Thyroid gland (tissue), 4 donors: ENCODE measurements at regions not wholly inside any gene's neighbourhood (a gene's known extent, or its start where the extent isn't known, plus 50 kb on each side); places are given as distances from the start of the nearest gene placed in this dataset.

Experiments
- DNase-seq, 2 donors: peaks; one replicate each; pipeline ENCODE4 v3.0.0-alpha.2; 2019
- H3K27ac ChIP-seq, 3 donors: fragments of 200-600 bp; sonication (generic); 1 replicate in 2 of 3; 2 replicates in 1 of 3; pipeline ENCODE4 v1.5.1; 2016 to 2019; ENCODE audit warnings: mild to moderate bottlenecking in 1 of 3, moderate library complexity in 1 of 3
- H3K27me3 ChIP-seq: fragments of 200-600 bp; sonication (generic); one replicate; pipeline ENCODE4 v1.5.1; 2019
- H3K36me3 ChIP-seq, 2 donors: fragments of 200-600 bp; sonication (generic); one replicate each; pipeline ENCODE4 v1.5.1; 2016 to 2019
- H3K4me1 ChIP-seq, 2 donors: fragments of 200-600 bp; sonication (generic); one replicate each; pipeline ENCODE4 v1.5.1; 2017 to 2019
- H3K4me3 ChIP-seq, 3 donors: fragments of 200-600 bp; sonication (generic); replicated peaks in 1 of 3; 1 replicate in 2 of 3; 2 replicates in 1 of 3; pipeline ENCODE4 v1.5.1; 2016; ENCODE audit warnings: mild to moderate bottlenecking in 1 of 3
- H3K9me3 ChIP-seq: fragments of 200-600 bp; sonication (generic); one replicate; pipeline ENCODE4 v1.5.1; 2017
- POLR2A ChIP-seq, 2 donors: fragments of 450-650 bp; IDR thresholded peaks; one replicate each; pipeline ENCODE4 v1.6.1; 2017; ENCODE audit warnings: antibody characterized with exemption in 2 of 2, mild to moderate bottlenecking in 2 of 2, moderate library complexity in 1 of 2
- WGBS, 2 donors: methylation state at CpG; one replicate each; pipeline ENCODE4 v1.1.5; 2017; 5-methylcytosine and 5-hydroxymethylcytosine counted together
- intact Hi-C: fragments of 100-400 bp; cut with DNase I; formaldehyde crosslinking; loops from one replicate; pipeline ENCODE4 v1.15.1; 2023
- TF ChIP-seq, protein P1 (sequence below), 6 experiments: fragments of 200-600 bp in 3 of 6; fragments of 450-650 bp in 3 of 6; sonication (generic) in 3 of 6; IDR thresholded peaks; one replicate each; pipeline ENCODE4 v1.5.1; 2016 to 2019; ENCODE audit warnings: antibody characterized with exemption in 6 of 6, mild to moderate bottlenecking in 2 of 6, inconsistent platforms in 1 of 6, moderate library complexity in 1 of 6

DNA sequence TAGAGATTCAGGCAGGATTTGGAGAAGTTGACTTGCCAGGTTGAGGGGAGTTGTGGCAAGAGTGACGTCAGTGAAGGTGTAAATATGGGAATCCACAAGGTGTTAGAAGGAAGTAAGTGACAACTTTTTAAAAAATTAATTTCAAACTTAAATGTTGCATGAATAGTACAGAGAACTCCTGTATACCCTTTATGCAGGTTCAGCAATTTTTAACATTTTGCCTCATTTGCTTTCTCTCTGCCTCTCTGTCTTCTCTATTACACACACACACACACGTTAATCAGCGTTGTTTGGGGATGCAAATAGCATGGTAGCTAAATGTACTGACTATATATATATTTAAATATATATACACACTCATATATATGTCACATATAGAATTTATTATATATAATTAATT, 273.7 kb downstream of the SMARCA1 start:
- Histone ChIP-seq H3K36me3 (no peaks in the 10 kb centered on the region), H3K27me3 (no peaks in the 10 kb centered on the region), H3K27ac (no peak overlapping the region), H3K4me1 (no peaks in the 10 kb centered on the region), H3K4me3 (no peak overlapping the region), H3K9me3 (no peaks in the 10 kb centered on the region)
- no peak for DNase-seq
- TF ChIP-seq POLR2A (IDR thresholded peaks at IDR 0.05) = no peak
- TF ChIP-seq, protein P1, sequence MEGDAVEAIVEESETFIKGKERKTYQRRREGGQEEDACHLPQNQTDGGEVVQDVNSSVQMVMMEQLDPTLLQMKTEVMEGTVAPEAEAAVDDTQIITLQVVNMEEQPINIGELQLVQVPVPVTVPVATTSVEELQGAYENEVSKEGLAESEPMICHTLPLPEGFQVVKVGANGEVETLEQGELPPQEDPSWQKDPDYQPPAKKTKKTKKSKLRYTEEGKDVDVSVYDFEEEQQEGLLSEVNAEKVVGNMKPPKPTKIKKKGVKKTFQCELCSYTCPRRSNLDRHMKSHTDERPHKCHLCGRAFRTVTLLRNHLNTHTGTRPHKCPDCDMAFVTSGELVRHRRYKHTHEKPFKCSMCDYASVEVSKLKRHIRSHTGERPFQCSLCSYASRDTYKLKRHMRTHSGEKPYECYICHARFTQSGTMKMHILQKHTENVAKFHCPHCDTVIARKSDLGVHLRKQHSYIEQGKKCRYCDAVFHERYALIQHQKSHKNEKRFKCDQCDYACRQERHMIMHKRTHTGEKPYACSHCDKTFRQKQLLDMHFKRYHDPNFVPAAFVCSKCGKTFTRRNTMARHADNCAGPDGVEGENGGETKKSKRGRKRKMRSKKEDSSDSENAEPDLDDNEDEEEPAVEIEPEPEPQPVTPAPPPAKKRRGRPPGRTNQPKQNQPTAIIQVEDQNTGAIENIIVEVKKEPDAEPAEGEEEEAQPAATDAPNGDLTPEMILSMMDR (IDR thresholded peaks at IDR 0.05) = no peak
- intact Hi-C loops = no loop called here
- WGBS, 2 donors = 66 to 81% methylated on average over 3 of the region's 3 CpGs

DNA sequence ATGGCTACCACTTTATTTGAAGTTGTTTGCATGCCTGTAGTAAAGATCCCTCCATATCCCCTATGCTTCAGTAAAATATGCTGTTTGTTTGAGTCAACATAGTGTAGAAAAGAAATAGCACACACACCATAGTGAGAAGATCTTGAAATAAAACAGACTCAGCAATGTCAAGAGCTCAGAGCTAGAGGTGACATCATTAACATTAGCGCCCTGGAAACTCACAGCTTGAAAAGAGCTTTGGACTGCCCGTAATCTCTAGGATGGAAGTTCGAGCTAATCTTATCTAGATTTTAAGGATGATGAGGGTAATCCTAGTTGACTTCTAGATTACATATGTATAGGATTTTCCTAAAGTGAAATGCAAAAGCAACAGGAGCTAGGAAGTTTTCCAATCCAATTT, 275.6 kb downstream of the SMARCA1 start:
- TF ChIP-seq POLR2A (IDR thresholded peaks at IDR 0.05) = no peak
- TF ChIP-seq, protein P1 (IDR thresholded peaks at IDR 0.05) = no peak
- no peak for DNase-seq
- H3K4me1 ChIP-seq = no peaks in the 10 kb centered on the region
- H3K27ac ChIP-seq = no peak overlapping the region
- WGBS, 2 donors = 40 to 52% methylated on average over 3 of the region's 3 CpGs
- H3K27me3 ChIP-seq = no peaks in the 10 kb centered on the region
- H3K4me3 ChIP-seq = no peak overlapping the region
- H3K9me3 ChIP-seq = no peaks in the 10 kb centered on the region
- no peaks in the 10 kb centered on the region for H3K36me3 ChIP-seq
- intact Hi-C loops = no loop called here

- Histone ChIP-seq H3K27ac (no peak overlapping the region), H3K36me3 (no peaks in the 10 kb centered on the region), H3K4me1 (no peaks in the 10 kb centered on the region), H3K9me3 (no peaks in the 10 kb centered on the region), H3K27me3 (no peaks in the 10 kb centered on the region), H3K4me3 (no peak overlapping the region)
- TF ChIP-seq POLR2A (IDR thresholded peaks at IDR 0.05) = no peak
- TF ChIP-seq, protein P1 (IDR thresholded peaks at IDR 0.05) = no peak
- 82 to 93% methylated on average over 2 of the region's 2 CpGs for WGBS, 2 donors
- DNase-seq = no peak
- intact Hi-C loops = no loop called here
These were observed 283.9 kb downstream of the SMARCA1 start for GRCh38 chrX:129239371-129239770.

- intact Hi-C loops = no loop called here
- no peak for DNase-seq
- Histone ChIP-seq H3K27ac (no peak overlapping the region), H3K36me3 (no peaks in the 10 kb centered on the region), H3K4me3 (no peak overlapping the region), H3K27me3 (no peaks in the 10 kb centered on the region), H3K9me3 (no peaks in the 10 kb centered on the region), H3K4me1 (no peaks in the 10 kb centered on the region)
- 68 to 86% methylated on average over 3 of the region's 3 CpGs for WGBS, 2 donors
- TF ChIP-seq, protein P1 (IDR thresholded peaks at IDR 0.05) = no peak
- TF ChIP-seq POLR2A (IDR thresholded peaks at IDR 0.05) = no peak
These were observed 285.3 kb downstream of the SMARCA1 start for GRCh38 chrX:129238011-129238410.

GRCh38 chrX:129235903-129236302, 287.4 kb downstream of the SMARCA1 start:
- H3K27ac ChIP-seq = no peak overlapping the region
- intact Hi-C loops = no loop called here
- H3K9me3 ChIP-seq = no peaks in the 10 kb centered on the region
- H3K36me3 ChIP-seq = no peaks in the 10 kb centered on the region
- no peak overlapping the region for H3K4me3 ChIP-seq
- 16 to 27% methylated on average over 1 of the region's 1 CpG for WGBS, 2 donors
- no peaks in the 10 kb centered on the region for H3K4me1 ChIP-seq
- H3K27me3 ChIP-seq = no peaks in the 10 kb centered on the region
- TF ChIP-seq, protein P1 (IDR thresholded peaks at IDR 0.05) = no peak
- TF ChIP-seq POLR2A (IDR thresholded peaks at IDR 0.05) = no peak
- DNase-seq = no peak
